Ovary (tissue), 7 donors: ENCODE measurements at regions not wholly inside any gene's neighbourhood (a gene's known extent, or its start where the extent isn't known, plus 50 kb on each side); places are given as distances from the start of the nearest gene placed in this dataset.

ENCODE experiments used
- DNase-seq, 5 donors: peaks; one replicate each; pipeline ENCODE4 v3.0.0-alpha.2; 2019 to 2020
- H3K27ac ChIP-seq, 2 donors: fragments of 200-600 bp; one replicate each; pipeline versions ENCODE4 v1.5.1 to v1.8.0; 2019 to 2022
- H3K27me3 ChIP-seq: fragments of 200-600 bp; one replicate; pipeline ENCODE4 v1.8.0; 2022
- H3K36me3 ChIP-seq: fragments of 200-600 bp; sonication (generic); one replicate; pipeline ENCODE4 v1.5.1; 2019
- H3K4me1 ChIP-seq: one replicate; pipeline ENCODE4 v1.8.1; 2013; ENCODE audit warnings: mild to moderate bottlenecking, moderate library complexity; ENCODE audit not compliant: insufficient read depth
- H3K4me3 ChIP-seq: fragments of 200-600 bp; sonication (generic); one replicate; pipeline ENCODE4 v1.5.1; 2017
- H3K9me3 ChIP-seq, 2 donors: fragments of 200-600 bp in 1 of 2; sonication (generic) in 1 of 2; one replicate each; pipeline versions ENCODE4 v1.5.1 to v1.8.1; 2013 to 2019; ENCODE audit warnings: mild to moderate bottlenecking in 1 of 2, moderate library complexity in 1 of 2
- EP300 ChIP-seq: sonication (generic); formaldehyde crosslinking; IDR thresholded peaks from one replicate; pipeline ENCODE4 v1.6.1; 2017; ENCODE audit warnings: antibody characterized with exemption
- POLR2A ChIP-seq: fragments of 450-650 bp; IDR thresholded peaks from one replicate; pipeline ENCODE4 v1.6.1; 2017; ENCODE audit warnings: antibody characterized with exemption, mild to moderate bottlenecking, moderate library complexity
- WGBS, 3 donors: extraction: QIAGEN DNeasy Blood & Tissue Kit in 1 of 3; methylation state at CpG; one replicate each; pipeline versions ENCODE4 v1.1.5 to v1.1.7; 2013 to 2017; 5-methylcytosine and 5-hydroxymethylcytosine counted together
- intact Hi-C, 4 donors: fragments of 100-400 bp; cut with DNase I; formaldehyde crosslinking; loops; one replicate each; pipeline versions ENCODE4 v1.11.0 to v1.15.1; 2022 to 2023
- TF ChIP-seq, protein P1 (sequence below), 3 donors: fragments of 450-650 bp in 2 of 3; fragments of 200-600 bp in 1 of 3; IDR thresholded peaks; one replicate each; pipeline versions ENCODE4 v1.5.1 to v1.8.0; 2016 to 2022; ENCODE audit warnings: antibody characterized with exemption in 3 of 3, mild to moderate bottlenecking in 1 of 3
- donor health status: DM: no; HTN: no; CAD: no; lungs with moderate emphysema.
- donor health status: DM: no; HTN: no; CAD: no.
- donor health status: Bipolar disorder and iron deficiency.
- donor health status: DM: no; HTN: no; CAD: no.
- donor health status: DM: yes; HTN: yes; CAD: no.

DNA sequence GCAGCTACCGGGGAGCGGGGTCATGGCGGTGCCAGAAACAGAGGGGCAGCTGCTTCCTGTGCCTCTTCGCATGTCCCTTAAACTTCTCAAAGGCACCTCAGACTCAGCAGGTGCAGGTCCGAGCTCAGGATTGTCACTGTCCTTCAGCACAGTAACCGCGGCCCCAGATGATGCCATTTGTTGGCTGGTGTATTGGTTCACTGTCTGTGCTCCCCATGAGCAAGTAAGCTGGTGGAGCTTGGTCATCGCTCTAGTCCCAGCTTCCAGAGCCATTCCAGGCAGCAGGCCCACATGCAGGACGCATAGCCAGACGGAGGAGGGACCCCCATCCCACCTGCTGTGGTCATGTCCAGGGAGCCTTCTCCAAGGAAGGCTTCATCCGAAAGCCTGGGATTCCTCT, 154.0 kb upstream of the AJAP1 start:
- intact Hi-C loops = no loop called here
- H3K4me3 ChIP-seq = no peak overlapping the region
- TF ChIP-seq EP300 (no peak), POLR2A (no peak)
- TF ChIP-seq, protein P1, sequence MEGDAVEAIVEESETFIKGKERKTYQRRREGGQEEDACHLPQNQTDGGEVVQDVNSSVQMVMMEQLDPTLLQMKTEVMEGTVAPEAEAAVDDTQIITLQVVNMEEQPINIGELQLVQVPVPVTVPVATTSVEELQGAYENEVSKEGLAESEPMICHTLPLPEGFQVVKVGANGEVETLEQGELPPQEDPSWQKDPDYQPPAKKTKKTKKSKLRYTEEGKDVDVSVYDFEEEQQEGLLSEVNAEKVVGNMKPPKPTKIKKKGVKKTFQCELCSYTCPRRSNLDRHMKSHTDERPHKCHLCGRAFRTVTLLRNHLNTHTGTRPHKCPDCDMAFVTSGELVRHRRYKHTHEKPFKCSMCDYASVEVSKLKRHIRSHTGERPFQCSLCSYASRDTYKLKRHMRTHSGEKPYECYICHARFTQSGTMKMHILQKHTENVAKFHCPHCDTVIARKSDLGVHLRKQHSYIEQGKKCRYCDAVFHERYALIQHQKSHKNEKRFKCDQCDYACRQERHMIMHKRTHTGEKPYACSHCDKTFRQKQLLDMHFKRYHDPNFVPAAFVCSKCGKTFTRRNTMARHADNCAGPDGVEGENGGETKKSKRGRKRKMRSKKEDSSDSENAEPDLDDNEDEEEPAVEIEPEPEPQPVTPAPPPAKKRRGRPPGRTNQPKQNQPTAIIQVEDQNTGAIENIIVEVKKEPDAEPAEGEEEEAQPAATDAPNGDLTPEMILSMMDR (IDR thresholded peaks at IDR 0.05) = no peak
- DNase-seq = no peak
- 85 to 91% (median 91%) methylated on average over 11 of the region's 11 CpGs for WGBS, 3 donors
- no peaks in the 10 kb centered on the region for H3K27me3 ChIP-seq
- no peaks in the 10 kb centered on the region for H3K36me3 ChIP-seq
- no peaks in the 10 kb centered on the region for H3K4me1 ChIP-seq
- peaks cover 0 to 4% of the 10 kb centered on the region in 2 donors for H3K9me3 ChIP-seq
- no peak overlapping the region for H3K27ac ChIP-seq

DNA sequence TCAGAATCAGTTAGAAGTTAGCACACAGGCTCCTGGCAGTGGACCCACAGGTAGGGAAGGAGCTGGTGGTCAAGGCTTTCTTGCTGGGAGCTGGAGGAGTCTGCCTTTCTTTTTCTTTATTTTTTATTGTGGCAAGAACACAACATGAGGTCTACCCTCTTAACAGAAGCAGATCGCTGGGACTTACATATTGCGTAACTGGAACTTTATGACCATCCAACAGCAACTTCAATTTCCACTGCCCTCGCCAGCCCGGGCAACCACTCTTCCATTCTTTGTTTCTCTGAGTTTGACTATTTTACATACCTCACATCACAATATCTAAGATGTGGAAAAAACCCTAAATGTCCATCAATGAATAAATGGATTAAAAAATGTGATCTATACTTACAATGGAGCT, 147.8 kb upstream of the AJAP1 start:
- H3K27ac ChIP-seq = no peak overlapping the region
- no peaks in the 10 kb centered on the region for H3K36me3 ChIP-seq
- TF ChIP-seq EP300 (no peak), POLR2A (no peak)
- TF ChIP-seq, protein P1 (IDR thresholded peaks at IDR 0.05) = no peak
- H3K9me3 ChIP-seq = no peaks in the 10 kb centered on the region
- no peaks in the 10 kb centered on the region for H3K27me3 ChIP-seq
- intact Hi-C loops = no loop called here
- H3K4me1 ChIP-seq = no peaks in the 10 kb centered on the region
- H3K4me3 ChIP-seq = no peak overlapping the region
- no peak for DNase-seq
- 87 to 91% (median 89%) methylated on average over 4 of the region's 4 CpGs for WGBS, 3 donors

DNA sequence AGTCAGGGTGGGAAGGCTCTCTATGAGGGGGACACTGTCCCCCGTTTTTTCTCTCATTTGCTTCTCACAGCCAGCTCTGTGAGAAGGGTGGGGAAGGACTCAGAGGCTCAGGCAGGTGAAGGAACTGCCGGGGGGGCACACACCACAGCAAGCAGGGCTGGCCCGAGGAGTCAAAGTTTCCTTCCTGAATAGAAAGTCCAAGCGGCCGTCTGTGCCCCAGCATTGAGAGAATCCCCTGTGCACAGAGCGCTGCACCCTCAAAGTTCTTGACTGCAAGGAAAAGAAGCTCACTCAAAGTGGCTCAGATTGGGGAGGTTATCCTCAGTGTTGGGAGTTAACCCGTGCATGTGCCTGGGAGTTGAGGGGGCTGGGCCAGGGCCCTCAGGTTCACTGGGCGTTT, 145.2 kb upstream of the AJAP1 start:
- Histone ChIP-seq H3K27me3 (no peaks in the 10 kb centered on the region), H3K36me3 (no peaks in the 10 kb centered on the region), H3K9me3 (no peaks in the 10 kb centered on the region), H3K4me3 (no peak overlapping the region), H3K4me1 (no peaks in the 10 kb centered on the region), H3K27ac (no peak overlapping the region)
- intact Hi-C loops = no loop called here
- TF ChIP-seq, protein P1 (IDR thresholded peaks at IDR 0.05) = no peak
- TF ChIP-seq EP300 (no peak), POLR2A (no peak)
- 58 to 66% (median 66%) methylated on average over 8 of the region's 8 CpGs for WGBS, 3 donors
- DNase-seq = no peak

DNA sequence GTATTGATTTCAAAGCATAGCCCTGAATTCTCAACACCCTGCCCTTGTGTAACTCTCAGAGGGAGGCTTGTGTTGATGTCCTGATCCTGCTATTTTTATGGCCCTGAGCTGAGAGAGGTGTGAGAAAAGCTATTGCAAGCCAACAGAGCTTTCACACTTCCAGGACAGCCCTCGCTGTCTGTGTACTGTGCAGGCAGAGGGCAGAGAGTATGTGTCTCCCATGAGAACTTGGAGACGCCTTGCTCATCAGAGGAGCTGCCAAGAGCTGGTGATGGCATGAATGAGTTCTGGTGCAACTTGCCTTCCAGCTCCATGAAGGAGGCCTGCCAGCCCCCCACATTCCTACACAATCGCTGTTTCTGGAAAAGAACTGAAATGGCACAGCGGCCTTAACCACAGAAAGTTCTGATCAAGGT, 144.1 kb upstream of the AJAP1 start:
- Histone ChIP-seq H3K9me3 (no peaks in the 10 kb centered on the region), H3K4me1 (no peaks in the 10 kb centered on the region), H3K4me3 (no peak overlapping the region), H3K36me3 (no peaks in the 10 kb centered on the region), H3K27me3 (no peaks in the 10 kb centered on the region), H3K27ac (no peak overlapping the region)
- 36 to 44% (median 37%) methylated on average over 4 of the region's 4 CpGs for WGBS, 3 donors
- DNase-seq = no peak
- intact Hi-C loops = no loop called here
- TF ChIP-seq, protein P1 (IDR thresholded peaks at IDR 0.05) = no peak
- TF ChIP-seq POLR2A (no peak), EP300 (no peak)

DNA sequence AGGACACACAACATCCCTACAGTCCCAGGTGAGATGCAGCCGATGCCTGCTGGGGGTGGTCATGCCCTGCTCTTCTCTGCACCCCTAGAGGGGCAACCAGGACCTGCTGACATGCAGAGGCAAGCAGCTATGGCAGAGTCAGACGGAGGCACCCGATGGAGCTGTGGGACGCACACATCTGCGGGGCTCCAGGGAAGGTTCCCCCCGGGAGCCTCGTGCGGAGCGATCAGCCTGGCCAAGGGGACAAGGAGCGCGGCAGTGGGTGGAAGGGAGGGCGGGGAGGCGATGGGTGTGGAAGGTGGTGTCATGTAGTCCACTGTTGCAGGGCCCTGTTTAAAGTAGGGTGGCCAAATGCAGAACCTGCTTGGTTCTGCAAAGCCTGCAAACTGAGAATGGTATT, 143.0 kb upstream of the AJAP1 start:
- WGBS, 3 donors = 86 to 91% (median 89%) methylated on average over 13 of the region's 13 CpGs
- Histone ChIP-seq H3K4me1 (no peaks in the 10 kb centered on the region), H3K27me3 (no peaks in the 10 kb centered on the region), H3K9me3 (no peaks in the 10 kb centered on the region), H3K36me3 (no peaks in the 10 kb centered on the region), H3K4me3 (no peak overlapping the region), H3K27ac (no peak overlapping the region)
- TF ChIP-seq EP300 (no peak), POLR2A (no peak)
- TF ChIP-seq, protein P1 (IDR thresholded peaks at IDR 0.05) = no peak
- intact Hi-C loops = no loop called here
- DNase-seq = no peak
